K562 (cell line): ENCODE measurements at regions not wholly inside any gene's neighbourhood (a gene's known extent, or its start where the extent isn't known, plus 50 kb on each side); places are given as distances from the start of the nearest gene placed in this dataset.

Source experiments
- ATF3 ChIP-seq, 2 experiments: fragments of 450-650 bp in 1 of 2; sonication (generic) in 1 of 2; formaldehyde crosslinking in 1 of 2; IDR thresholded peaks in 1 of 2; conservative IDR thresholded peaks in 1 of 2; 2 replicates each; pipeline versions ENCODE4 v1.6.1 to v1.8.1; 2016 to 2023; ENCODE audit warnings: mild to moderate bottlenecking in 2 of 2, moderate library complexity in 2 of 2, inconsistent platforms in 1 of 2, missing genetic modification reagents in 1 of 2
- FOXA3 ChIP-seq, 2 experiments: fragments of 450-650 bp in 1 of 2; sonication (generic) in 1 of 2; formaldehyde crosslinking; IDR thresholded peaks in 1 of 2; conservative IDR thresholded peaks in 1 of 2; 2 replicates each; pipeline versions ENCODE4 v1.4.0 to v1.8.0; 2020 to 2022; ENCODE audit warnings: mild to moderate bottlenecking in 2 of 2, missing genetic modification reagents in 1 of 2
- POLR2AphosphoS5 ChIP-seq: IDR thresholded peaks from 2 replicates; pipeline ENCODE4 v1.6.1; 2011; ENCODE audit warnings: mild to moderate bottlenecking, low read depth, low read length, moderate library complexity; ENCODE audit not compliant: control insufficient read depth, insufficient read depth

DNA sequence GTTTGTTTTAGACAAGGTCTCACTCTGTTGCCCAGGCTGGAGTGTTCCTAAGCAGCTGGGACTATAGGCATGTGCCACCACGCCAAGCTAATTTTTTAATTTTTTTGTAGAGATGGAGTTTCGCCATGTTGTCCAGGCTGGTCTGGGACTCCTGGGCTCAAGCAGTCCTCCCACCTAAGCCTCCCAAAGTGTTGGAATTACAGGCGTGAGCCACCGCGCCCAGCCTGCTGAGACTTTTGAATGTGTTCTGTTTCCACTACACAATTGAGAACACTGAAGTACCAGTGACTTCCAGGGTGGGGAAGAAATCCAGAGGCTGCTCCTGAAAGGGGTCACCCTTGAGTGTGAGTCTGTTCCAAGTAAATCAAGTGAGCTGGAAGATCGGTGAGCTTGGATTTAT lies 81.3 kb upstream of the ARMC2 start:
- no peak for TF ChIP-seq FOXA3 (CRISPR knock-in tag; conservative IDR thresholded peaks at IDR 0.05 in 1 of 2, IDR thresholded peaks at IDR 0.05 in 1 of 2)
- no peak for TF ChIP-seq POLR2AphosphoS5
- TF ChIP-seq ATF3 (IDR thresholded peaks at IDR 0.05) = no peak
- no peak for TF ChIP-seq ATF3 (CRISPR knock-in tag; conservative IDR thresholded peaks at IDR 0.05)
